ENCODE measurements at regions not wholly inside any gene's neighbourhood (a gene's known extent, or its start where the extent isn't known, plus 50 kb on each side); places are given as distances from the start of the nearest gene placed in this dataset.

DNA sequence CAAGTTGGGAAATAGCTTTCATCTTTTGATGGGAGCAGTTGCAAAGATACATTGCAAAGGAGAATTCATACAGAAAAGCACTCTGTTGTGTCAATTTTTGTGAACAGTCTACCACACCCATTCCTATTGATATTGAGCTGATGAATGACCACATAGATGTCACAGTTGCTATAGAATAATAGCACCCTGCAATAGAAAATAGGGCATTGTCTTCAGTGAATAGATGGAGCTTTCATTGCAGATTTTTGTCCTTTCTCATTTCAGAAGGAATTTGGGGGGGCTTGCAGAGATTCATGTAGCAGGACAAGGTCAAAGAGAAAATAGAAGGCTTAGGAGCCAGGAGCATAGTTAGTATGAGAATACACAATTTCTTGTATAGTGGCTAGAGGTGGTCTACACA, 237.9 kb downstream of the TMEM38B start:
- TF ChIP-seq, protein P1, sequence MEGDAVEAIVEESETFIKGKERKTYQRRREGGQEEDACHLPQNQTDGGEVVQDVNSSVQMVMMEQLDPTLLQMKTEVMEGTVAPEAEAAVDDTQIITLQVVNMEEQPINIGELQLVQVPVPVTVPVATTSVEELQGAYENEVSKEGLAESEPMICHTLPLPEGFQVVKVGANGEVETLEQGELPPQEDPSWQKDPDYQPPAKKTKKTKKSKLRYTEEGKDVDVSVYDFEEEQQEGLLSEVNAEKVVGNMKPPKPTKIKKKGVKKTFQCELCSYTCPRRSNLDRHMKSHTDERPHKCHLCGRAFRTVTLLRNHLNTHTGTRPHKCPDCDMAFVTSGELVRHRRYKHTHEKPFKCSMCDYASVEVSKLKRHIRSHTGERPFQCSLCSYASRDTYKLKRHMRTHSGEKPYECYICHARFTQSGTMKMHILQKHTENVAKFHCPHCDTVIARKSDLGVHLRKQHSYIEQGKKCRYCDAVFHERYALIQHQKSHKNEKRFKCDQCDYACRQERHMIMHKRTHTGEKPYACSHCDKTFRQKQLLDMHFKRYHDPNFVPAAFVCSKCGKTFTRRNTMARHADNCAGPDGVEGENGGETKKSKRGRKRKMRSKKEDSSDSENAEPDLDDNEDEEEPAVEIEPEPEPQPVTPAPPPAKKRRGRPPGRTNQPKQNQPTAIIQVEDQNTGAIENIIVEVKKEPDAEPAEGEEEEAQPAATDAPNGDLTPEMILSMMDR (IDR thresholded peaks at IDR 0.05; ENCODE audit: low read length), result no peak
- TF ChIP-seq EZH2 (optimal IDR thresholded peaks at IDR 0.05; ENCODE audit: low read depth, low read length) (no peak), EZH2phosphoT487 (IDR thresholded peaks at IDR 0.05; ENCODE audit: low read length) (no peak)

Measured in MM.1S (cell line).